OCI-LY3 (cell line): ENCODE measurements at regions not wholly inside any gene's neighbourhood (a gene's known extent, or its start where the extent isn't known, plus 50 kb on each side); places are given as distances from the start of the nearest gene placed in this dataset.

Source experiments
- H2AFZ ChIP-seq: fragments of 200-600, 300-600 bp; shearing (Covaris generic); 2 replicates; pipeline ENCODE4 v1.6.0; 2014; ENCODE audit warnings: antibody characterized with exemption, low read depth, low read length
- H3K27ac ChIP-seq: fragments of 200-600, 300-600 bp; sonication (generic); 2 replicates; pipeline ENCODE4 v1.5.1; 2014; ENCODE audit warnings: mild to moderate bottlenecking, low read length, moderate library complexity, mixed read lengths
- H3K27me3 ChIP-seq: fragments of 200-600, 300-600 bp; sonication (generic); 2 replicates; pipeline ENCODE4 v1.6.1; 2014; ENCODE audit warnings: low read depth, low read length, mixed read lengths
- H3K36me3 ChIP-seq: fragments of 200-600, 300-600 bp; sonication (generic); replicated peaks from 2 replicates; pipeline ENCODE3; 2014; ENCODE audit warnings: low read depth, low read length, mixed read lengths
- H3K4me1 ChIP-seq: fragments of 300-600, 200-600 bp; sonication (generic); 2 replicates; pipeline ENCODE4 v1.6.1; 2014; ENCODE audit warnings: low read length, mixed read lengths
- H3K4me2 ChIP-seq: fragments of 200-600, 300-600 bp; sonication (generic); 2 replicates; pipeline ENCODE4 v1.6.1; 2014; ENCODE audit warnings: low read length, mixed read lengths
- H3K4me3 ChIP-seq: fragments of 300-600, 200-600 bp; sonication (generic); 2 replicates; pipeline ENCODE4 v1.5.1; 2014; ENCODE audit warnings: antibody characterized with exemption, mild to moderate bottlenecking, low read length, moderate library complexity
- H3K79me2 ChIP-seq: fragments of 300-600, 200-600 bp; shearing (Covaris generic); 2 replicates; pipeline ENCODE4 v1.6.1; 2014; ENCODE audit warnings: mild to moderate bottlenecking, low read length, mixed read lengths
- H3K9ac ChIP-seq: fragments of 300-600, 200-600 bp; shearing (Covaris generic); 2 replicates; pipeline ENCODE4 v1.6.0; 2014; ENCODE audit warnings: mild to moderate bottlenecking, low read length, moderate library complexity
- H3K9me3 ChIP-seq: fragments of 200-600, 300-600 bp; shearing (Covaris generic); 2 replicates; pipeline ENCODE4 v1.6.1; 2014; ENCODE audit warnings: low read length, mixed read lengths; ENCODE audit not compliant: insufficient read depth
- H4K20me1 ChIP-seq: fragments of 200-600, 300-600 bp; sonication (generic); 2 replicates; pipeline ENCODE4 v1.6.1; 2016; ENCODE audit warnings: low read length, mixed read lengths; ENCODE audit not compliant: insufficient read depth
- EZH2phosphoT487 ChIP-seq: fragments of 200-600 bp; shearing (Covaris generic); IDR thresholded peaks from 2 replicates; pipeline ENCODE4 v1.6.1; 2018; ENCODE audit warnings: antibody characterized with exemption, mixed run types, low read depth
- TF ChIP-seq, protein P1 (sequence below): fragments of 200-600, 300-600 bp; sonication (generic); IDR thresholded peaks from 2 replicates; pipeline ENCODE4 v1.5.1; 2014; ENCODE audit warnings: antibody characterized with exemption, low read length, low read depth

DNA sequence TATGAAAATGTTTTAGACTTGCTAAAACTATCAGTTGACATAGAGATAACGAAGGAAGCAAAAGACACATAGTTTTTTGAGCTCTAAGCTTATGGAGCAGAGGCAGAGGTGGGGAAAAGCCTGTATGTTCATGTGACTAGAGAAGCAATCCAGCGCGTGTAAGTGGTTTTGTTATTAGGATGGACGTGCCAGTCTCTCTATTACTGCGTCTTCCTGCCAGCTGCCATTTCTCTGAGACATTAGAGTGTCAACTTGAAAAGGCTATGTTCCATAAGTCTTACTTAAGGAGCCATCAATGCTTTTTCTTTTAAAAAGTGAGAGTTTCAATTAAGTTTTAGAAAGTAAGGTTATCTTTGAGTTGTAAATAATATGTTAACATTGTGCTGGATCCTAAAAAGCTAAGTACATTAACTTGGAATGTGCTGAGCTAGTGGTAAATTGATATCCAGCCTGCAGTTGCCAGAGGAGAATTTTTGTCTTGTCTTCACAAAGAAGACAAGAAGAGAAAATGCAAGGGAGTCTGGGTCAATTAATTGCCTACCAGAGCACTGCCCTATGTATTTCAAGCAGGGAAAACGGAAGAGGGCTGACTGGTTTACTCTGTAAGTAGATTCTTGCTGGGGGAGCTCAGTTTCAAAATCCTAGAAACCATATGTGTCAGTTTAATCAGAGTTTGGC lies 161.8 kb upstream of the B3GALT2 start:
- H4K20me1 ChIP-seq, result no peaks in the 10 kb centered on the region
- no peaks in the 10 kb centered on the region for H3K27me3 ChIP-seq
- no peaks in the 10 kb centered on the region for H3K9me3 ChIP-seq
- H3K79me2 ChIP-seq, result no peaks in the 10 kb centered on the region
- H3K9ac ChIP-seq, result no peak overlapping the region
- TF ChIP-seq, protein P1, sequence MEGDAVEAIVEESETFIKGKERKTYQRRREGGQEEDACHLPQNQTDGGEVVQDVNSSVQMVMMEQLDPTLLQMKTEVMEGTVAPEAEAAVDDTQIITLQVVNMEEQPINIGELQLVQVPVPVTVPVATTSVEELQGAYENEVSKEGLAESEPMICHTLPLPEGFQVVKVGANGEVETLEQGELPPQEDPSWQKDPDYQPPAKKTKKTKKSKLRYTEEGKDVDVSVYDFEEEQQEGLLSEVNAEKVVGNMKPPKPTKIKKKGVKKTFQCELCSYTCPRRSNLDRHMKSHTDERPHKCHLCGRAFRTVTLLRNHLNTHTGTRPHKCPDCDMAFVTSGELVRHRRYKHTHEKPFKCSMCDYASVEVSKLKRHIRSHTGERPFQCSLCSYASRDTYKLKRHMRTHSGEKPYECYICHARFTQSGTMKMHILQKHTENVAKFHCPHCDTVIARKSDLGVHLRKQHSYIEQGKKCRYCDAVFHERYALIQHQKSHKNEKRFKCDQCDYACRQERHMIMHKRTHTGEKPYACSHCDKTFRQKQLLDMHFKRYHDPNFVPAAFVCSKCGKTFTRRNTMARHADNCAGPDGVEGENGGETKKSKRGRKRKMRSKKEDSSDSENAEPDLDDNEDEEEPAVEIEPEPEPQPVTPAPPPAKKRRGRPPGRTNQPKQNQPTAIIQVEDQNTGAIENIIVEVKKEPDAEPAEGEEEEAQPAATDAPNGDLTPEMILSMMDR, result no peak
- TF ChIP-seq EZH2phosphoT487, result no peak
- peak overlapping the region; percentile 19 for H2AFZ ChIP-seq
- peaks cover 32% of the 10 kb centered on the region for H3K4me1 ChIP-seq
- no peak overlapping the region for H3K4me3 ChIP-seq
- H3K4me2 ChIP-seq, result 0 out of 2 replicates have a peak overlapping the region, but pooled peaks have one; percentile 13
- H3K36me3 ChIP-seq, result peaks cover 3% of the 10 kb centered on the region
- no peak overlapping the region for H3K27ac ChIP-seq

DNA sequence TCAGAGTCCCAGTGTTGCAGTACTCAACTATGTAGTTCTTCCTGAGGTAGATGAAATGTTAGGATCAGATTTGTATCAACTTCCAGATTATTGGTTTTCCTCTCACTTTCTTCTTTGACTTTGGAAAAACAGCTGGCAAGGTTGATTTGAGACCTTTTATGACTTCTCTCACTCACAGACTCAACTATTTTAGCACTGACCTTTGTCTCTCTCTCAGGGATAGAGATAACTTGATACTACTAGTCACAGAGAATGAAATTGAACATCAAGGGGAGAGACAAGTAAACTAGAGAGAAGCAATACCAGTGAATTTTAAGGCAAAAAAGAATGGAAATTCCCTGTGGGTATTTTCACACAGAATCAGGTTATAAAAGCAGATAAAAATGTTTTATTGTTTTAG lies 159.7 kb upstream of the B3GALT2 start:
- Histone ChIP-seq H3K4me1 (peaks cover 24% of the 10 kb centered on the region), H3K9me3 (no peaks in the 10 kb centered on the region)

DNA sequence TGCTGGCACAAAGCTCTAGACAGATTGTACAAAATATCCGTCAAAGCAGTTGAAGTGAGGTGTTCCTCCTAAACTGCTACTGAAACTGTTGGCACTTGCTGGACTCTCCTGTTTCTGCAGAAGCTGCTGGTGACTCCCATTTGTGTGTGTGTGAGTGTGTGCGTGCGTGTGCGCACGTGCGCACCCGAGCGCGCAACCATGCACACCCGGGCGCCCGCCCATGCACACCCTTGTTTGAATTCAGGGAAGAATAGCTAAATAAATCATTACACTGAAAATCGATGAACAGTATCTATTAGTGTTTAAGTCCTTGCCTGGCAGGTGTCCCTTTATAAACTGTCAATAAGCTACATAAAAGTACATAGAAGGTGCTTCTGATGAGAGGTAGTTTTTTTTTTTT lies 156.4 kb upstream of the B3GALT2 start:
- H3K9ac ChIP-seq, result no peak overlapping the region
- no peak overlapping the region for H3K4me3 ChIP-seq
- no peaks in the 10 kb centered on the region for H3K79me2 ChIP-seq
- no peaks in the 10 kb centered on the region for H4K20me1 ChIP-seq
- no peak overlapping the region for H2AFZ ChIP-seq
- no peaks in the 10 kb centered on the region for H3K9me3 ChIP-seq
- peaks cover 3% of the 10 kb centered on the region for H3K36me3 ChIP-seq
- H3K4me1 ChIP-seq, result peaks cover 11% of the 10 kb centered on the region
- no peak overlapping the region for H3K4me2 ChIP-seq
- TF ChIP-seq, protein P1, result no peak
- TF ChIP-seq EZH2phosphoT487, result no peak
- H3K27ac ChIP-seq, result no peak overlapping the region
- H3K27me3 ChIP-seq, result no peaks in the 10 kb centered on the region

More for the DNA sequence above, 159.7 kb upstream of the B3GALT2 start:
- Histone ChIP-seq H3K4me3 (no peak overlapping the region), H3K27me3 (no peaks in the 10 kb centered on the region), H3K27ac (no peak overlapping the region), H3K36me3 (peaks cover 3% of the 10 kb centered on the region), H3K9ac (no peak overlapping the region), H4K20me1 (no peaks in the 10 kb centered on the region), H3K4me2 (no peak overlapping the region), H3K79me2 (no peaks in the 10 kb centered on the region), H2AFZ (no peak overlapping the region)
- no peak for TF ChIP-seq EZH2phosphoT487
- TF ChIP-seq, protein P1, result no peak

DNA sequence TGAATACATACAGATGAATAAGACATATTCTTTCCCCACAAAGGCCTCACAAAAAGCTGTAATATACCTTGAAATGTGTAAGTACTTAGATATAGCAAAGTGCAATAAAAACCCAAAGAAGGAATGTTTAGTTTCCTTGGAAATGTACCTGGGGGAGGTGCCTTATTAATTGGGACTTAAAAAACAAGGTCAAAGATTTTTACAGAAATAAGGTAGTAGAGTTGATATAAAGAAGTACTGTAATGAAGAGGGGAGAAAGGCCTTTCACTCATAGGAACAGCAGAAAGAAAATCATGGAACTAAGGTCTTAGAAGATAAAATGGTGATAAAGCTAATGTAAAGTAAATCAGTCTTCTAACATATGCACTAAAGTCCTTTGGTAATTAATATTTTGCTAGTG lies 153.9 kb upstream of the B3GALT2 start:
- Histone ChIP-seq H3K27me3 (no peaks in the 10 kb centered on the region), H3K4me2 (no peak overlapping the region), H3K79me2 (no peaks in the 10 kb centered on the region), H3K4me1 (peaks cover 20% of the 10 kb centered on the region), H3K36me3 (no peaks in the 10 kb centered on the region), H2AFZ (no peak overlapping the region), H3K9me3 (0 out of 2 replicates have a peak, but pooled peaks cover 4% of the 10 kb centered on the region), H3K9ac (no peak overlapping the region), H4K20me1 (no peaks in the 10 kb centered on the region), H3K4me3 (no peak overlapping the region), H3K27ac (no peak overlapping the region)
- TF ChIP-seq, protein P1, result no peak
- TF ChIP-seq EZH2phosphoT487, result no peak
